ENCODE measurements at regions not wholly inside any gene's neighbourhood (a gene's known extent, or its start where the extent isn't known, plus 50 kb on each side); places are given as distances from the start of the nearest gene placed in this dataset.

DNA sequence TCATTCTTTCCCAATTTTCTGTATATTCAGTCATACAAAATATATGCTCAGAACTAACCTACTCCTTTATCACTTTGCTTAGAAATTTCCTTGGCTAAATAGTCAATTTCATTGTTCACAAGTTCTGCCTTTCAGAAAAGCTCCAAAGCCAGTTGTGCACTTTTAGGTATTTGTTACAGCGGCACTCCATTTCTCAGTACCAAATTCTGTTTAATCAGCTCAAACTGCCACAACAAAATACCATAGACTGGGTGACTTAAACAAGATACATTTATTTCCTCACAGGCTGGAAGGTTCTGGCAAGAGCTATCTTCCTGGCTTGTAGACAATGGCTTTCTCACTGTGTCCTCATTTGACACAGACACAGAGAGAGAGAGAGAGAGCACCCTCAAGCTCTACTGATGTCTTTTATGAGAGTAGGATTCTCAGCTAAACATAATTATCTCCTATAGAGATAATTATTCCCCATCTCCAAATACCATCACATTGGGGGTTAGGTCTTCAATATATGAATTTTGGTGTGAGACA, 188.8 kb upstream of the FSTL5 start:
- no peak for DNase-seq (ENCODE audit: low spot score)
- TF ChIP-seq, protein P1, sequence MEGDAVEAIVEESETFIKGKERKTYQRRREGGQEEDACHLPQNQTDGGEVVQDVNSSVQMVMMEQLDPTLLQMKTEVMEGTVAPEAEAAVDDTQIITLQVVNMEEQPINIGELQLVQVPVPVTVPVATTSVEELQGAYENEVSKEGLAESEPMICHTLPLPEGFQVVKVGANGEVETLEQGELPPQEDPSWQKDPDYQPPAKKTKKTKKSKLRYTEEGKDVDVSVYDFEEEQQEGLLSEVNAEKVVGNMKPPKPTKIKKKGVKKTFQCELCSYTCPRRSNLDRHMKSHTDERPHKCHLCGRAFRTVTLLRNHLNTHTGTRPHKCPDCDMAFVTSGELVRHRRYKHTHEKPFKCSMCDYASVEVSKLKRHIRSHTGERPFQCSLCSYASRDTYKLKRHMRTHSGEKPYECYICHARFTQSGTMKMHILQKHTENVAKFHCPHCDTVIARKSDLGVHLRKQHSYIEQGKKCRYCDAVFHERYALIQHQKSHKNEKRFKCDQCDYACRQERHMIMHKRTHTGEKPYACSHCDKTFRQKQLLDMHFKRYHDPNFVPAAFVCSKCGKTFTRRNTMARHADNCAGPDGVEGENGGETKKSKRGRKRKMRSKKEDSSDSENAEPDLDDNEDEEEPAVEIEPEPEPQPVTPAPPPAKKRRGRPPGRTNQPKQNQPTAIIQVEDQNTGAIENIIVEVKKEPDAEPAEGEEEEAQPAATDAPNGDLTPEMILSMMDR (IDR thresholded peaks at IDR 0.05; ENCODE audit: extremely low read depth, missing control alignments), result no peak

DNA sequence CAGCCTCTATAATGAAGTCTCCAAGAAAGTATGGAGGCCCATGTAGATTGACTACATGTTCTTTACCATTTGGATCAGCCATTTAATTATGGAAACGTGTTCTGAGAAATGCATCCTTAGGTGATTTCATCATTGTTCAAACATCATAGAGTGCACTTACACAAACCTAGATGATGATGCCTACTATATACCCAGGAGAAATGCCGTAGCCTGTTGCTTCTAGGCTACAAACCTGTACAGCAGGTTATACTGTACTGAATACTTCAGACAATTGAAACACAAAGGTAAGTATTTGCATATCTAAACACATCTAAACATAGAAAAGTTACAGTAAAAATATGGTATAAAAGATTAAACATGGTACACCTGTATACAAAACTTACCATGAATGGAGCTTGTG, 186.5 kb upstream of the FSTL5 start:
- TF ChIP-seq, protein P1 (IDR thresholded peaks at IDR 0.05; ENCODE audit: extremely low read depth, missing control alignments), result no peak

DNA sequence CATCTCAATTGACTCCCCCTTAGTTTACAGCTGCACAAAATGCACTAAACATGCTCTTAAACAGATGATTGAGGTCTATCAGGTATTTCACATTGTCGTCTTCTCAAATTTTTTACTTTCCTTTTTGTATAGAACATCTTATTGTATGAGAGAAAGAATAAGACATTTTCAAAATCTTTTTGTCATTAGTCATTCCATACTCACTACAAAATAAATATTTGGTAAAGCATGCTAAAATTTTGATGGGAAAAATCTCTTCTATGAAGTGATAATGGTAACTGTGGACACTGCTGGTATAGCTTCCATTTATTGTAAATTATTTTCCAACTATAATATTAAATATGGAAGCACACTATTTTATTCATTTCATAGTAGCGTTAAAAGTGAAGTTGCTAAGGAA, 185.6 kb upstream of the FSTL5 start:
- no peak for DNase-seq (ENCODE audit: low spot score)
- TF ChIP-seq, protein P1 (IDR thresholded peaks at IDR 0.05; ENCODE audit: extremely low read depth, missing control alignments), result no peak

More for the DNA sequence above, 186.5 kb upstream of the FSTL5 start:
- DNase-seq (ENCODE audit: low spot score), result no peak

DNA sequence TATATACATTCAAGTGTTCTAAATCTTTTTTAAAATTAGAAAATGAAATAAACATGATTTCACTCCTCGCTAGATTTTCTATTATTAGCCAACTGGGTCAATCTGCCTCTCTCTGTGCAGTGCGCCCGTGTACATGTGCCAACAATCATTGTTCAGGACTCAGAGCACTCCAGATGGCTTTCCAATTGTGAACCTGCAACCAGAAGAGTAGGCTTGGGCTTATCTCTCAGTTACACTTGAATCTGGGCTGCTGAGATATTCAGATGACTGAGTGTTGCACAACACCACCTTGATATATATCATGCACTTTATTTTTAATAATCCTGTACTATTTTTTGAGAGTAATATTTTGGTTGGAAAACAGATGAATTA, 184.0 kb upstream of the FSTL5 start:
- TF ChIP-seq, protein P1 (IDR thresholded peaks at IDR 0.05; ENCODE audit: extremely low read depth, missing control alignments), result no peak
- no peak for DNase-seq (ENCODE audit: low spot score)

DNA sequence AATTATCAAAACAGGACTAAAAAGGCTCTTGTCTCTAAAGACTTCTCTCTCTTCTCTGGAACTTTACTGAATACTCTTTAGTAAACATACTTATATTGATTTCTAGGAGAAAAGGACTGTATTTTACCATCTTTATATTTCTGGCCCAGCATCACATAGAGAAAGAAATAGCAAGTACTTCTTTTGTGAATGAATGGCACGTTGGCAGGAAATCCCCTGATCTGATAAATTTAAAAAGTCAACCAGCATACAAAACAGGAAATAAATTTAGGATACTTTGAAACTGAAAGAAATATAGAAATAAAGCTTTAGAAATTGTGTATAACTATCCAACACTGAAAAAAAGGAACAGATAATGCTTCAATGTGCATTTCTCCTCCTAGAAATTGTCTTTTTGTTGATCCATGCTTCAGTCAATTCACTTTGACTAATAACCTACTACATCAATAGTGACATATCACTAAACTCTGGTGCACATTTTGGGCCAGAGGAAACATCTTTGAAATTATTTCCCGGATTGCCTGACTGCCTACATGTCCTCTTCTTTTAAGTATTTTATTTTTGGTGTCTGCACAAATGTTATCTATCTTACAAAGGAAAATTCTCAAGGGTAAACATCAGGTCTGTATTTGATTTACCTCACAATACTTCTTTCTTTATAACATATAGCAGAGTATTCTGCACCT, 183.5 kb upstream of the FSTL5 start:
- TF ChIP-seq, protein P1 (IDR thresholded peaks at IDR 0.05; ENCODE audit: extremely low read depth, missing control alignments), result no peak
- DNase-seq (ENCODE audit: low spot score), result no peak

DNA sequence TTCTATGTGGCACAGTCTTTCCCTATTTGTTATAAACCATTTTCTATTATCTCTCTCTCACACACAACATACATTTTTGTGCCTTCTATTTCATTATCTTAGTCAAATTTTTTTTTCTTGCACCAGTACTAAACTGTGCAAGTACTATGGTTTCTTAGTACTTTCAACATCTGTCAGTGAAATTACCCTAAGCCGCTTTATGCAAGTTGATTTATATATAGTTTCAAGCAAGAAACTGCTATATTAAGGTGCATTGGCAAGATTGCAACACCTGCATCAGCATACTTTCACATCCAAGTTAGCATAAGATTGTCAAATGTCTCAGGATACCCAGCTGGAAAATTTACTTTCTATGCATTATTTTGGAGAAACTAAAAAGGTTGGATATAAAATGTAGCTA, 180.2 kb upstream of the FSTL5 start:
- TF ChIP-seq, protein P1 (IDR thresholded peaks at IDR 0.05; ENCODE audit: extremely low read depth, missing control alignments), result no peak
- DNase-seq (ENCODE audit: low spot score), result no peak

DNA sequence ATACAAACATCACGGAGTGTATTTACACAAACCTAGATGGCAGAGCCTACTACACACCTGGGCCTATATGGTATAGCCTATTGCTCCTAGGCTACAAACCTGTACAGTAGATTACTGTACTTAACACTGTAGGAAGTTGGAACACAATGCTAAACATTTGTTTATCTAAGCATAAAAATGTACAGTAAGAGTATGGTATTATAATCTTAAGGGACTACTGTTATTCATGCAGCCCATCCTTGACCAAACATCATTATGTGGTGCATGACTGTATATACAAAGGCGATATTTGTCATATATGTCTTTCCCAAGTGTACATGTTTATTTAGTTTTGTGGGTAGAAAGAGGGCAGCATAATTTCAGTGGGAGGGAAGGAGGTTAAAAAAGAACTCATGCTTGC, 177.7 kb upstream of the FSTL5 start:
- TF ChIP-seq, protein P1 (IDR thresholded peaks at IDR 0.05; ENCODE audit: extremely low read depth, missing control alignments), result no peak
- no peak for DNase-seq (ENCODE audit: low spot score)
